H1 (cell line): ENCODE measurements at regions not wholly inside any gene's neighbourhood (a gene's known extent, or its start where the extent isn't known, plus 50 kb on each side); places are given as distances from the start of the nearest gene placed in this dataset.

Experiments used
- CTCF ChIA-PET: fragments of 300-600 bp; sonication (Branson Sonifier 250); formaldehyde crosslinking; loops from one replicate; lab custom pipeline; 2021; ENCODE audit not compliant: partially characterized antibody; lab: Charles Lee
- POLR2A ChIA-PET: fragments of 300-600 bp; sonication (Branson Sonifier 250); formaldehyde crosslinking; loops from one replicate; lab custom pipeline; 2021; ENCODE audit warnings: inconsistent platforms; ENCODE audit not compliant: partially characterized antibody; lab: Charles Lee
- DNase-seq, 2 experiments: peaks; one replicate each; pipeline versions ENCODE4 v3.0.0 to v3.0.0-alpha.2; 2010 to 2022; ENCODE audit warnings: low spot score in 2 of 2, low read depth in 1 of 2, mixed read lengths in 1 of 2
- FAIRE-seq: peaks from 2 replicates; lab custom pipeline; 2011; peaks lifted over from hg19 to GRCh38; lab: Jason Lieb, UNC
- H2AFZ ChIP-seq: 2 replicates; pipeline ENCODE4 v1.8.1; 2012; ENCODE audit warnings: low read length, inconsistent platforms
- H2AK5ac ChIP-seq: 2 replicates; pipeline ENCODE4 v1.6.1; 2013; ENCODE audit warnings: low read depth, low read length
- H2BK120ac ChIP-seq: replicated peaks from 2 replicates; pipeline ENCODE3; 2013; ENCODE audit warnings: low read depth, low read length, inconsistent platforms
- H2BK12ac ChIP-seq: 2 replicates; pipeline ENCODE4 v1.6.1; 2013; ENCODE audit warnings: low read depth, low read length
- H2BK15ac ChIP-seq: 2 replicates; pipeline ENCODE4 v1.6.1; 2013; ENCODE audit warnings: low read length
- H2BK20ac ChIP-seq: 2 replicates; pipeline ENCODE4 v1.6.1; 2013; ENCODE audit warnings: low read length
- H2BK5ac ChIP-seq: 2 replicates; pipeline ENCODE4 v1.6.1; 2013; ENCODE audit warnings: low read depth, low read length
- H3K14ac ChIP-seq: 2 replicates; pipeline ENCODE4 v1.6.1; 2013; ENCODE audit warnings: inconsistent platforms; ENCODE audit not compliant: insufficient read length
- H3K18ac ChIP-seq: 2 replicates; pipeline ENCODE4 v1.6.1; 2013; ENCODE audit warnings: low read length; ENCODE audit errors: extremely low read depth
- H3K23ac ChIP-seq: 2 replicates; pipeline ENCODE4 v1.6.1; 2013; ENCODE audit warnings: inconsistent platforms; ENCODE audit not compliant: insufficient read length
- H3K23me2 ChIP-seq: 2 replicates; pipeline ENCODE4 v1.6.1; 2013; ENCODE audit warnings: low read depth, low read length
- H3K27ac ChIP-seq: 2 replicates; pipeline ENCODE4 v1.6.1; 2011; ENCODE audit warnings: low read depth, low read length, inconsistent platforms
- H3K27me3 ChIP-seq, 4 experiments: replicated peaks in 1 of 4; 1 replicate in 1 of 4; 2 replicates in 3 of 4; pipeline versions ENCODE4 v1.6.1 to v1.8.1; 2011 to 2013; ENCODE audit warnings: low read length in 3 of 4, mild to moderate bottlenecking in 3 of 4, inconsistent platforms in 2 of 4, mixed read lengths in 2 of 4, moderate library complexity in 1 of 4; ENCODE audit not compliant: control insufficient read depth in 3 of 4, insufficient read depth in 3 of 4; ENCODE audit errors: extremely low read depth in 1 of 4
- H3K36me3 ChIP-seq, 4 experiments: 2 replicates each; pipeline versions ENCODE4 v1.6.1 to v1.8.1; 2011 to 2013; ENCODE audit warnings: mild to moderate bottlenecking in 4 of 4, low read length in 3 of 4, moderate library complexity in 2 of 4, control low read depth in 1 of 4, inconsistent platforms in 1 of 4; ENCODE audit not compliant: insufficient read depth in 4 of 4, control insufficient read depth in 2 of 4
- H3K4ac ChIP-seq: replicated peaks from 2 replicates; pipeline ENCODE3; 2013; ENCODE audit warnings: low read length, low read depth, mixed read lengths, inconsistent platforms; ENCODE audit not compliant: insufficient read length
- H3K4me1 ChIP-seq, 4 experiments: replicated peaks in 1 of 4; 1 replicate in 1 of 4; 2 replicates in 3 of 4; pipeline versions ENCODE4 v1.6.1 to v1.8.1; 2011 to 2013; ENCODE audit warnings: low read length in 3 of 4, inconsistent platforms in 2 of 4, mixed read lengths in 1 of 4; ENCODE audit not compliant: insufficient read depth in 4 of 4, control insufficient read depth in 3 of 4
- H3K4me2 ChIP-seq, 2 experiments: 2 replicates each; pipeline versions ENCODE4 v1.6.1 to v1.8.1; 2011 to 2013; ENCODE audit warnings: low read depth in 2 of 2, low read length in 2 of 2, control low read depth in 1 of 2, inconsistent platforms in 1 of 2, mild to moderate bottlenecking in 1 of 2; ENCODE audit not compliant: insufficient read depth in 1 of 2
- H3K4me3 ChIP-seq, 4 experiments: fragments of 200-600, 300-600 bp in 1 of 4; sonication (generic), shearing (Covaris generic), sonication (Bioruptor Twin) in 1 of 4; 2 replicates each; pipeline versions ENCODE4 v1.5.1 to v1.8.1; 2011 to 2016; ENCODE audit warnings: low read length in 4 of 4, low read depth in 3 of 4, control low read depth in 2 of 4, inconsistent platforms in 2 of 4, mild to moderate bottlenecking in 2 of 4, mixed read lengths in 1 of 4, moderate library complexity in 1 of 4; ENCODE audit not compliant: insufficient read depth in 2 of 4; ENCODE audit errors: extremely low read depth in 1 of 4
- H3K56ac ChIP-seq: replicated peaks from 2 replicates; pipeline ENCODE3; 2013; ENCODE audit warnings: low read depth, mild to moderate bottlenecking, mixed read lengths, low read length, inconsistent platforms; ENCODE audit not compliant: insufficient read length
- H3K79me1 ChIP-seq: 2 replicates; pipeline ENCODE4 v1.6.1; 2013; ENCODE audit warnings: low read depth, low read length, control low read depth
- H3K79me2 ChIP-seq, 2 experiments: 2 replicates each; pipeline versions ENCODE4 v1.6.1 to v1.8.1; 2012 to 2013; ENCODE audit warnings: low read length in 2 of 2, mild to moderate bottlenecking in 2 of 2, inconsistent platforms in 1 of 2; ENCODE audit not compliant: insufficient read depth in 2 of 2, control insufficient read depth in 1 of 2
- H3K9ac ChIP-seq, 4 experiments: replicated peaks in 1 of 4; 1 replicate in 1 of 4; 2 replicates in 3 of 4; pipeline versions ENCODE4 v1.6.1 to v1.8.1; 2011 to 2013; ENCODE audit warnings: low read depth in 3 of 4, low read length in 3 of 4, control low read depth in 2 of 4, mild to moderate bottlenecking in 2 of 4, moderate library complexity in 2 of 4, inconsistent platforms in 1 of 4; ENCODE audit errors: extremely low read depth in 1 of 4
- H3K9me3 ChIP-seq, 2 experiments: 2 replicates each; pipeline versions ENCODE4 v1.6.1 to v1.8.1; 2012 to 2013; ENCODE audit warnings: mild to moderate bottlenecking in 2 of 2, moderate library complexity in 2 of 2, control low read depth in 1 of 2, inconsistent platforms in 1 of 2, low read depth in 1 of 2, low read length in 1 of 2, mixed read lengths in 1 of 2; ENCODE audit not compliant: insufficient read depth in 2 of 2
- H4K20me1 ChIP-seq, 2 experiments: replicated peaks in 1 of 2; 2 replicates each; pipeline versions ENCODE3 to v1.8.1; 2011 to 2013; ENCODE audit warnings: inconsistent platforms in 2 of 2, low read length in 2 of 2, mild to moderate bottlenecking in 1 of 2; ENCODE audit not compliant: insufficient read depth in 2 of 2, control insufficient read depth in 1 of 2
- H4K5ac ChIP-seq: 2 replicates; pipeline ENCODE4 v1.6.1; 2013; ENCODE audit warnings: low read length, low read depth, mixed read lengths, inconsistent platforms; ENCODE audit not compliant: insufficient read length
- H4K8ac ChIP-seq: 2 replicates; pipeline ENCODE4 v1.8.0; 2013; ENCODE audit warnings: mild to moderate bottlenecking, moderate library complexity, low read length, inconsistent platforms; ENCODE audit not compliant: insufficient read depth; ENCODE audit errors: extremely low read depth
- H4K91ac ChIP-seq: replicated peaks from 2 replicates; pipeline ENCODE3; 2013; ENCODE audit warnings: low read length, mixed read lengths, inconsistent platforms; ENCODE audit not compliant: insufficient read length
- BRCA1 ChIP-seq: IDR thresholded peaks from 2 replicates; pipeline ENCODE4 v1.6.1; 2012; ENCODE audit warnings: low read depth, low read length, improper control_type of control experiment
- CTCF ChIP-seq, 3 experiments: IDR thresholded peaks; 1 replicate in 2 of 3; 2 replicates in 1 of 3; pipeline versions ENCODE4 v1.5.1 to v1.6.1; 2011; ENCODE audit warnings: low read length in 3 of 3, mild to moderate bottlenecking in 3 of 3, inconsistent platforms in 2 of 3, low read depth in 1 of 3, moderate library complexity in 1 of 3; ENCODE audit not compliant: insufficient read depth in 1 of 3; ENCODE audit errors: control extremely low read depth in 1 of 3
- MAX ChIP-seq: IDR thresholded peaks from 2 replicates; pipeline ENCODE4 v1.6.1; 2012; ENCODE audit warnings: inconsistent platforms
- POLR2A ChIP-seq, 2 experiments: IDR thresholded peaks; 1 replicate in 1 of 2; 2 replicates in 1 of 2; pipeline ENCODE4 v1.6.1; 2011; ENCODE audit warnings: low read depth in 2 of 2, low read length in 2 of 2, mild to moderate bottlenecking in 2 of 2; ENCODE audit errors: control extremely low read depth in 1 of 2
- RAD21 ChIP-seq, 2 experiments: IDR thresholded peaks in 1 of 2; conservative IDR thresholded peaks in 1 of 2; 2 replicates each; pipeline ENCODE4 v1.6.1; 2011; ENCODE audit warnings: low read depth in 2 of 2, low read length in 2 of 2, improper control_type of control experiment in 1 of 2, inconsistent platforms in 1 of 2, mild to moderate bottlenecking in 1 of 2, moderate library complexity in 1 of 2
- RXRA ChIP-seq: IDR thresholded peaks from 2 replicates; pipeline ENCODE4 v1.6.1; 2011; ENCODE audit warnings: low read depth, mild to moderate bottlenecking, low read length, moderate library complexity; ENCODE audit not compliant: insufficient read depth
- WGBS, 2 experiments: shearing (Covaris generic) in 1 of 2; methylation state at CpG; one replicate each; pipeline versions ENCODE4 v1.1.6 to v1.1.7; 2013 to 2015; ENCODE audit warnings: low lambda C conversion rate in 2 of 2, mixed read lengths in 2 of 2, inconsistent platforms in 1 of 2, low coverage in 1 of 2, missing lambda C conversion rate in 1 of 2; ENCODE audit not compliant: insufficient replicate concordance in 2 of 2, insufficient coverage in 1 of 2, insufficient read length in 1 of 2; ENCODE audit errors: extremely low coverage in 1 of 2, missing lambda C conversion rate in 1 of 2; 5-methylcytosine and 5-hydroxymethylcytosine counted together

- Histone ChIP-seq H2BK5ac (no peak overlapping the region), H3K18ac (no peak overlapping the region), H4K5ac (no peak overlapping the region), H4K8ac (no peak overlapping the region), H3K56ac (no peak overlapping the region), H2BK12ac (no peak overlapping the region), H3K79me1 (no peaks in the 10 kb centered on the region), H3K36me3 (no peaks in the 10 kb centered on the region), H3K9ac (no peak overlapping the region), H3K23ac (no peak overlapping the region), H2BK120ac (no peak overlapping the region), H2AK5ac (no peak overlapping the region), H2BK20ac (no peak overlapping the region), H3K4ac (no peak overlapping the region), H3K4me1 (peaks cover 0 to 3% (median 1%) of the 10 kb centered on the region in 4 experiments; a peak in 2 of 7 replicates), H3K79me2 (no peaks in the 10 kb centered on the region), H3K23me2 (no peaks in the 10 kb centered on the region), H3K9me3 (no peaks in the 10 kb centered on the region), H4K20me1 (no peaks in the 10 kb centered on the region), H4K91ac (no peak overlapping the region), H2BK15ac (no peak overlapping the region), H3K4me2 (no peak overlapping the region), H2AFZ (no peak overlapping the region), H3K27ac (no peak overlapping the region), H3K27me3 (no peaks in the 10 kb centered on the region), H3K14ac (no peak overlapping the region), H3K4me3 (no peak overlapping the region)
- FAIRE-seq, result no peak
- 95% methylated on average over 2 of the region's 2 CpGs; no CpG with 5 or more reads in 1 of the 2 experiments for WGBS, 2 experiments
- no peak for DNase-seq
- TF ChIP-seq RAD21 (IDR thresholded peaks at IDR 0.05 in 1 of 2, conservative IDR thresholded peaks at IDR 0.05 in 1 of 2; ENCODE audit: low read depth in 2 of 2, low read length in 2 of 2) (peak; percentile 6 to 25; a peak in 1 of 4 replicates), MAX (no peak), RXRA (no peak), BRCA1 (no peak), CTCF (IDR thresholded peaks at IDR 0.05; ENCODE audit: control extremely low read depth in 1 of 3, insufficient read depth in 1 of 3, low read depth in 1 of 3, low read length in 3 of 3) (no peak), POLR2A (IDR thresholded peaks at IDR 0.05; ENCODE audit: control extremely low read depth in 1 of 2, low read depth in 2 of 2, low read length in 2 of 2) (no peak)
- ChIA-PET POLR2A (no interaction called here), CTCF (interaction anchor here (0.5 to 1.3 kb wide), 5 partner anchors 9 to 204 kb away, joined by 3 read pairs; no protein-coding TSS in a partner anchor)
Measured at GRCh38 chr3:181935915-181936314, 224.2 kb downstream of the SOX2 start.
